HEK293 (cell line): ENCODE measurements at regions not wholly inside any gene's neighbourhood (a gene's known extent, or its start where the extent isn't known, plus 50 kb on each side); places are given as distances from the start of the nearest gene placed in this dataset.
"Not testable (repeated sequence)": the region's sequence is repeated elsewhere in the genome, so short reads cannot be mapped to it uniquely, and the experiment has no call there.

Source experiments
- CTCF ChIP-seq: fragments of 450-650 bp; formaldehyde crosslinking; IDR thresholded peaks from 2 replicates; pipeline ENCODE4 v1.5.1; 2016; ENCODE audit warnings: missing biosample characterization, missing genetic modification characterization
- GFI1B ChIP-seq: fragments of 450-650 bp; formaldehyde crosslinking; IDR thresholded peaks from 2 replicates; pipeline ENCODE4 v1.5.1; 2016; ENCODE audit warnings: missing biosample characterization, missing genetic modification characterization
- HOXA7 ChIP-seq: sonication (generic); formaldehyde crosslinking; IDR thresholded peaks from 2 replicates; pipeline ENCODE4 v1.8.1; 2022; ENCODE audit warnings: missing genetic modification reagents, borderline replicate concordance
- ZBTB8A ChIP-seq: fragments of 450-650 bp; formaldehyde crosslinking; IDR thresholded peaks from 2 replicates; pipeline ENCODE4 v1.5.1; 2016; ENCODE audit warnings: missing biosample characterization, missing genetic modification characterization
- ZNF558 ChIP-seq: fragments of 450-650 bp; formaldehyde crosslinking; IDR thresholded peaks from 2 replicates; pipeline ENCODE4 v1.5.1; 2016; ENCODE audit warnings: missing biosample characterization, missing genetic modification characterization

GRCh38 chr9:40995490-40995889 is 133.0 kb downstream of the FOXD4L6 start:
- TF ChIP-seq GFI1B; CTCF; ZBTB8A (tag by site-specific recombination); HOXA7 (CRISPR knock-in tag); ZNF558 (tag by site-specific recombination): not testable (repeated sequence)
